ENCODE measurements at regions not wholly inside any gene's neighbourhood (a gene's known extent, or its start where the extent isn't known, plus 50 kb on each side); places are given as distances from the start of the nearest gene placed in this dataset.
"Not testable (repeated sequence)": the region's sequence is repeated elsewhere in the genome, so short reads cannot be mapped to it uniquely, and the experiment has no call there.

GRCh38 chr2:199216253-199216652 lies 241.5 kb downstream of the SATB2 start:
- ATAC-seq (ENCODE audit: low read depth) (no peak), DNase-seq (ENCODE audit: low spot score in 2 of 2) (no peak)
- Mint-ChIP-seq H3K36me3 (no peaks in the 10 kb centered on the region), H3K27ac (no peak overlapping the region), H3K4me1 (no peaks in the 10 kb centered on the region), H3K4me3 (no peak overlapping the region), H3K9me3 (peaks cover 2% of the 10 kb centered on the region), H3K27me3 (no peaks in the 10 kb centered on the region)

GRCh38 chr2:199207011-199207410 lies 250.7 kb downstream of the SATB2 start:
- Mint-ChIP-seq H3K27me3 (no peaks in the 10 kb centered on the region), H3K27ac (no peak overlapping the region), H3K4me3 (no peak overlapping the region), H3K36me3 (no peaks in the 10 kb centered on the region), H3K9me3 (peaks cover 5% of the 10 kb centered on the region), H3K4me1 (no peaks in the 10 kb centered on the region)
- no peak for ATAC-seq (ENCODE audit: low read depth)
- DNase-seq (ENCODE audit: low spot score in 2 of 2), result no peak

- Mint-ChIP-seq H3K36me3 (no peaks in the 10 kb centered on the region), H3K27ac (no peak overlapping the region), H3K9me3 (peaks cover 4% of the 10 kb centered on the region), H3K4me1 (no peaks in the 10 kb centered on the region), H3K4me3 (no peak overlapping the region), H3K27me3 (no peaks in the 10 kb centered on the region)
- no peak for DNase-seq (ENCODE audit: low spot score in 2 of 2)
- ATAC-seq (ENCODE audit: low read depth), result no peak
Observed at GRCh38 chr2:199206536-199206935, 251.2 kb downstream of the SATB2 start.

GRCh38 chr2:199202964-199203363 lies 254.8 kb downstream of the SATB2 start:
- no peaks in the 10 kb centered on the region for H3K27me3 Mint-ChIP-seq
- H3K4me3 Mint-ChIP-seq, result no peak overlapping the region
- no peaks in the 10 kb centered on the region for H3K36me3 Mint-ChIP-seq
- H3K27ac Mint-ChIP-seq, result no peak overlapping the region
- DNase-seq (ENCODE audit: low spot score in 2 of 2) (no peak), ATAC-seq (ENCODE audit: low read depth) (no peak)
- peaks cover 2% of the 10 kb centered on the region for H3K9me3 Mint-ChIP-seq
- no peaks in the 10 kb centered on the region for H3K4me1 Mint-ChIP-seq

GRCh38 chr2:199201539-199201938 lies 256.2 kb downstream of the SATB2 start:
- Mint-ChIP-seq H3K36me3 (no peaks in the 10 kb centered on the region), H3K4me1 (no peaks in the 10 kb centered on the region), H3K27ac (no peak overlapping the region), H3K27me3 (no peaks in the 10 kb centered on the region), H3K4me3 (no peak overlapping the region), H3K9me3 (no peaks in the 10 kb centered on the region)
- no peak for DNase-seq (ENCODE audit: low spot score in 2 of 2)
- no peak for ATAC-seq (ENCODE audit: low read depth)

- Mint-ChIP-seq H3K27me3 (no peaks in the 10 kb centered on the region), H3K4me1 (no peaks in the 10 kb centered on the region), H3K9me3 (no peaks in the 10 kb centered on the region), H3K36me3 (no peaks in the 10 kb centered on the region), H3K4me3 (no peak overlapping the region), H3K27ac (no peak overlapping the region)
- ATAC-seq (ENCODE audit: low read depth) (no peak), DNase-seq (ENCODE audit: low spot score in 2 of 2) (no peak)
Observed at GRCh38 chr2:199199797-199200196, 257.9 kb downstream of the SATB2 start.

GRCh38 chr2:199197448-199197847 lies 260.3 kb downstream of the SATB2 start:
- ATAC-seq (ENCODE audit: low read depth) (no peak), DNase-seq (ENCODE audit: low spot score in 2 of 2) (no peak)
- Mint-ChIP-seq H3K27ac (no peak overlapping the region), H3K4me3 (no peak overlapping the region), H3K27me3 (no peaks in the 10 kb centered on the region), H3K4me1 (no peaks in the 10 kb centered on the region), H3K36me3 (no peaks in the 10 kb centered on the region), H3K9me3 (no peaks in the 10 kb centered on the region)

- Mint-ChIP-seq H3K27ac (no peak overlapping the region), H3K36me3 (no peaks in the 10 kb centered on the region), H3K9me3 (no peaks in the 10 kb centered on the region), H3K4me1 (no peaks in the 10 kb centered on the region), H3K4me3 (no peak overlapping the region), H3K27me3 (no peaks in the 10 kb centered on the region)
- no peak for DNase-seq (ENCODE audit: low spot score in 2 of 2)
- ATAC-seq (ENCODE audit: low read depth), result no peak
Observed at GRCh38 chr2:199196686-199197085, 261.1 kb downstream of the SATB2 start.

- Mint-ChIP-seq H3K4me1 (no peaks in the 10 kb centered on the region), H3K27ac (no peak overlapping the region), H3K9me3 (no peaks in the 10 kb centered on the region), H3K27me3 (no peaks in the 10 kb centered on the region), H3K4me3 (no peak overlapping the region), H3K36me3 (no peaks in the 10 kb centered on the region)
- no peak for DNase-seq (ENCODE audit: low spot score in 2 of 2)
- ATAC-seq (ENCODE audit: low read depth), result no peak
Observed at GRCh38 chr2:199195927-199196502, 261.7 kb downstream of the SATB2 start.

GRCh38 chr2:199191461-199191860 lies 266.3 kb downstream of the SATB2 start:
- Mint-ChIP-seq H3K27ac (no peak overlapping the region), H3K27me3 (no peaks in the 10 kb centered on the region), H3K9me3 (peaks cover 2% of the 10 kb centered on the region), H3K4me1 (no peaks in the 10 kb centered on the region), H3K36me3 (no peaks in the 10 kb centered on the region), H3K4me3 (no peak overlapping the region)
- no peak for DNase-seq (ENCODE audit: low spot score in 2 of 2)
- ATAC-seq (ENCODE audit: low read depth), result no peak

GRCh38 chr2:199189229-199189628 lies 268.5 kb downstream of the SATB2 start:
- H3K36me3 Mint-ChIP-seq, result no peaks in the 10 kb centered on the region
- no peak overlapping the region for H3K4me3 Mint-ChIP-seq
- no peaks in the 10 kb centered on the region for H3K4me1 Mint-ChIP-seq
- no peak overlapping the region for H3K27ac Mint-ChIP-seq
- no peaks in the 10 kb centered on the region for H3K27me3 Mint-ChIP-seq
- ATAC-seq (ENCODE audit: low read depth) (no peak), DNase-seq (ENCODE audit: low spot score in 2 of 2) (no peak)
- H3K9me3 Mint-ChIP-seq, result peaks cover 4% of the 10 kb centered on the region

GRCh38 chr2:199186301-199186751 lies 271.4 kb downstream of the SATB2 start:
- DNase-seq (ENCODE audit: low spot score in 2 of 2), result no peak
- Mint-ChIP-seq H3K27ac (no peak overlapping the region), H3K27me3 (no peaks in the 10 kb centered on the region), H3K4me1 (no peaks in the 10 kb centered on the region), H3K4me3 (no peak overlapping the region), H3K9me3 (peaks cover 4% of the 10 kb centered on the region), H3K36me3 (no peaks in the 10 kb centered on the region)
- no peak for ATAC-seq (ENCODE audit: low read depth)

GRCh38 chr2:199185174-199185573 lies 272.6 kb downstream of the SATB2 start:
- H3K27me3 Mint-ChIP-seq; H3K4me3 Mint-ChIP-seq; H3K36me3 Mint-ChIP-seq; H3K9me3 Mint-ChIP-seq; H3K27ac Mint-ChIP-seq; DNase-seq (ENCODE audit: low spot score in 2 of 2); ATAC-seq (ENCODE audit: low read depth); H3K4me1 Mint-ChIP-seq: not testable (repeated sequence)

GRCh38 chr2:199163613-199164458 lies 293.9 kb downstream of the SATB2 start:
- DNase-seq (ENCODE audit: low spot score in 2 of 2) (no peak), ATAC-seq (ENCODE audit: low read depth) (no peak)
- Mint-ChIP-seq H3K9me3 (peaks cover 5% of the 10 kb centered on the region), H3K27ac (no peak overlapping the region), H3K27me3 (no peaks in the 10 kb centered on the region), H3K36me3 (no peaks in the 10 kb centered on the region), H3K4me3 (no peak overlapping the region), H3K4me1 (no peaks in the 10 kb centered on the region)

Data from memory B cell (primary cell).